Inferior parietal cortex (tissue), 1 donor: ENCODE measurements at regions not wholly inside any gene's neighbourhood (a gene's known extent, or its start where the extent isn't known, plus 50 kb on each side); places are given as distances from the start of the nearest gene placed in this dataset.
"Not testable (repeated sequence)": the region's sequence is repeated elsewhere in the genome, so short reads cannot be mapped to it uniquely, and the experiment has no call there.

ENCODE experiments used
- DNase-seq: peaks from one replicate; pipeline ENCODE4 v3.0.0-alpha.2; 2016; ENCODE audit errors: extremely low spot score

DNA sequence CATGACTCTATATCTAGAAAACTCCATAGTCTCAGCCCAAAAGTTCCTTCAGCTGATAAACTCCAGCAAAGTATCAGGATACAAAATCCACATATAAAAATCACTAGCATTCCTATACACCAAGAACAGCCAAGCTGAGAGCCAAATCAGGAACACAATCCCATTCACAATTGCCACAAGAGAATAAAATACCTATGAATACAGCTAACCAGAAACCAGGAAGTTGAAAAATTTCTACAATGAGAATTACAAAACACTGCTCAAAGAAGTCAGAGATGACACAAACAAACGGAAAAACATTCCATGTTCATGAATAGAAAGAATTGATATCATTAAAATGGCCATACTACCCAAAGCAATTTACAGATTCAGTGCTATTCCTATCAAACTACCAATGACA is 61.0 kb upstream of the PKN2 start:
- DNase-seq = not testable (repeated sequence)
